Glomerular endothelial cell (primary cell): ENCODE measurements at regions not wholly inside any gene's neighbourhood (a gene's known extent, or its start where the extent isn't known, plus 50 kb on each side); places are given as distances from the start of the nearest gene placed in this dataset.
"Not testable (repeated sequence)": the region's sequence is repeated elsewhere in the genome, so short reads cannot be mapped to it uniquely, and the experiment has no call there.

ENCODE experiments used
- DNase-seq: peaks from one replicate; pipeline ENCODE4 v3.0.0-alpha.2; 2011; ENCODE audit warnings: low read depth, low spot score; ENCODE audit errors: extremely low read depth

- no peak for DNase-seq
Observed at GRCh38 chr21:14903172-14903865, 161.5 kb downstream of the NRIP1 start.

- no peak for DNase-seq
Observed at GRCh38 chr21:14901482-14901958, 163.3 kb downstream of the NRIP1 start.

GRCh38 chr21:14900611-14901010 is 164.2 kb downstream of the NRIP1 start:
- DNase-seq: no peak

- no peak for DNase-seq
Observed at GRCh38 chr21:14900058-14900457, 164.7 kb downstream of the NRIP1 start.

GRCh38 chr21:14895792-14896191 is 169.0 kb downstream of the NRIP1 start:
- DNase-seq: no peak

DNA sequence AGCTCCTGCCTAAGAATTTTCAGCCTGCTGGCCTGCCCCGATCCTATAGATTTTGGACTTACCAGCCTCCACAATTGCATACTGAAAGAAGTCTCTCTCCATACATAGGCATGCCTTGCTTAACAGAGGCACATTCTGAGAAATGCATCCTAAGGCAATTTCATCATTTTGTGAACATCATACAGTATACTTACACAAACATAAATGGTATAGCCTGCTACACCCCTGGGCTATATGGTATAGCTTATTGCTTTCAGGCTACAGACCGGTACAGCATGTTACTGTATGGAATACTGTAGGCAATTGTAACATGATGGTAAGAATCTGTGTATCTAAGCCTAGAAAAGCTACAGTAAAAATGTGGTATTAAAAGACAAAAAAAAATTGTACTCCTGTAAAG is 174.7 kb downstream of the NRIP1 start:
- no peak for DNase-seq

DNA sequence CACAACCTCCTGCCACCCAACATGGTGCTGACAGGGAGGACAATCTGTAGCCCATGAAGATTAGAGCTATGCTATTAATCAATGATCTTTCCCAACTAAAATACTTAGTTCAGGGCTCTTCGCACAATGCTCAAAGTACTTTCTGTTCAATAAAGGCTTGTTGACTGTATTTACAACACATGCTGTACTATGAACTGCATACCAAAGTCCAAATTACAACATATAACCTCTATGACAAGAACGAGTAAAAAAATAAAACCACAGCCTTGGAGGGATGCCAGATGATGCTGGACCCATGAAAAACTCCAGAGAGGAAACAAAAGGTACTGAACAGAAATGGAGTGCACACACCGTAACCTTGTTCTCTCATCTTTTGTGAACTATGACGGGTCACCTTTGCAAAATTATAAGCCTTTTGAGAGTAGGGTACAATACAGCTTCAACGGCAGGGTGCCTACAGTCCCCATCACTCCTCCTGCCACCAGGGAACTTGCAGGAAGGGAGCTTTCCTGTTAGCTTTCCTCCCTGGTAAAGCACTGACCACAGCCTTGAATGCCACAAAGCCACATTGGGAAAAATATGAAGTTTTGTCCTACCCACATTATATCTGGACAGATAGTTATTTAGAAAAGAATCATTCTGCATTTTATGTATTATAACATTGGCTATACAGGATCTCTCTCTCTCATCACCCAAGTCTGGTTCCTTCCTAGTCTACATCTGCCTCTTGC is 175.6 kb downstream of the NRIP1 start:
- DNase-seq: no peak

- no peak for DNase-seq
Observed at GRCh38 chr21:14888202-14888601, 176.6 kb downstream of the NRIP1 start.

GRCh38 chr21:14886001-14886400 is 178.8 kb downstream of the NRIP1 start:
- DNase-seq: no peak

GRCh38 chr21:14883351-14883750 is 181.4 kb downstream of the NRIP1 start:
- no peak for DNase-seq

DNA sequence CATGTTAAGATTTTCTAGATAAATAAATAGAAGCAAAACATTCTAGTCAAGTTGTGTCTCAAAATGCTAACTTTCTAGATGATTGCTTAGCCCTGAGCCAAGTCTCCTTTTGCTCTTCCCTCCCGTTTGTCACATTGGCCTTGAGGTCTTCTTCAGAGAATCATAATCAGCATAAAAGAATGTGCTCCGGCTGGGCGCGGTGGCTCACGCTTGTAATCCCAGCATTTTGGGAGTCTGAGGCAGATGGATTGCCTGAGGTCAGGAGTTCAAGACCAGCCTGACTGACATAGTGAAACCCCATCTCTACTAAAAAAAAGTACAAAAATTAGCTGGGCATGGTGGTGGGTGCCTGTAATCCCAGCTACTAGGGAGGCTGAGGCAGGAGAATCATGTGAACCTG is 182.3 kb downstream of the NRIP1 start:
- DNase-seq: not testable (repeated sequence)

GRCh38 chr21:14881863-14882499 is 182.8 kb downstream of the NRIP1 start:
- no peak for DNase-seq

- DNase-seq: no peak
Observed at GRCh38 chr21:14880922-14881321, 183.9 kb downstream of the NRIP1 start.

GRCh38 chr21:14879458-14879857 is 185.3 kb downstream of the NRIP1 start:
- no peak for DNase-seq

GRCh38 chr21:14878971-14879370 is 185.8 kb downstream of the NRIP1 start:
- no peak for DNase-seq

GRCh38 chr21:14877581-14878228 is 187.1 kb downstream of the NRIP1 start:
- no peak for DNase-seq

DNA sequence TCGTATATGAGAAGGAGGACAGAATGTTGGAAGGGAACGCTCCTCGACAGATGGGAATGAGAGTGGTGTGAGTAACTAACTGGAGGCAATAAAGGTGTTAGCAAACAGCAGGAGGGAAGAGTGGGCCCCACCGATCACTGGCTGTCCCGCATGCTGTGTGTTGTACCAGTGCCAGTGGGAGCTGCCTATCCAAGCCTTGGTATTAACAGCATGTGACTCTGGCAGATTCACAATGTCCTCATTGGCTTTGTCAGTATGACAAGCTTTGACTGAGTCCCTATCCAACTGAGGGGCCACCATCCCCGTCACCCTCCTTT is 188.3 kb downstream of the NRIP1 start:
- no peak for DNase-seq

DNA sequence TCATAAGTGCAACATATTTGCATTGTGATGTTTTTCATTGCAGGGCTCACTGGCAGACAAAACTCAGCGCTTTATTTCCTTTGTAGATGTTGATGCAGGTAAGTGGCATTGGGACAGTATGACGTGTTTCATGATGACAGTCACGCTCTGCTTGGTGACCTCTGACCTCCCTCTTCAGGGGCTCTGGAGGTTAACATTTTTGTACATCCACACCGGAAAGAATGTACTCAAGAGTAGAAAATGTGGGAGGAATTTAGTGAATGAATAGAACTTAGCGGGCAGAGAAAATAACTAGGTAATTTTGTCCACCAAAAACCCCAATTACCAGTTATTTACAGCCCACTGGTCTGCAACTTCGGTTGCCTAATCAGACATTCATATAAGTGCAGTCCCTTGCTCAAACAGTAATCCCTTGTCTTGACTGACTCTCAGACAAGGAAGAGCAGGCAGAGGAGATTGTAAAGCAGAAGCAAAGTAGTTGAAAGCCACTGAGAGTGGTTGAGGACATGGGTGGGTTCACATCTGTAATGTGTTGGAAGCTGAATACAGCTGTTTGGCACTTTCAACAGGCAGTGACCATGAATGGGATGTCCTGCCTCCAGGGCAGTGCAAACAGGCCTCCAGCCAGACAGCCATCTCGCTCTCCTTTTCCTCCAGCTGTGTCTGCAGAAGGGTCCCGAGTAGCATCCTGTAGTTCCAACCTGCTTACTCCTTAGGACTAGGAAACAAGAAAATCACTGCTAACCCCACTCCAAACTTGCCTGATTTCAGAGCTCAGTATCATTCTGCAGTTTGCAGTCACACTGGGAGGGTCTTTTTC is 188.9 kb downstream of the NRIP1 start:
- DNase-seq: no peak

GRCh38 chr21:14875186-14875585 is 189.6 kb downstream of the NRIP1 start:
- no peak for DNase-seq

- DNase-seq: no peak
Observed at GRCh38 chr21:14874379-14874778, 190.4 kb downstream of the NRIP1 start.

GRCh38 chr21:14871861-14872260 is 192.9 kb downstream of the NRIP1 start:
- DNase-seq: no peak
